GM12872 (cell line): ENCODE measurements at regions not wholly inside any gene's neighbourhood (a gene's known extent, or its start where the extent isn't known, plus 50 kb on each side); places are given as distances from the start of the nearest gene placed in this dataset.

Experiments used
- CTCF ChIP-seq: IDR thresholded peaks from 3 replicates; pipeline ENCODE4 v1.5.1; 2011; ENCODE audit warnings: low read depth, mild to moderate bottlenecking, low read length, moderate library complexity; ENCODE audit not compliant: insufficient read depth

- TF ChIP-seq CTCF = no peak
Observed at GRCh38 chr9:104986096-104986495, 58.1 kb upstream of the ABCA1 start.

- no peak for TF ChIP-seq CTCF
Observed at GRCh38 chr9:104987743-104988142, 59.8 kb upstream of the ABCA1 start.

- no peak for TF ChIP-seq CTCF
Observed at GRCh38 chr9:104988539-104988938, 60.6 kb upstream of the ABCA1 start.

- TF ChIP-seq CTCF = no peak
Observed at GRCh38 chr9:104991144-104991953, 63.4 kb upstream of the ABCA1 start.

- no peak for TF ChIP-seq CTCF
Observed at GRCh38 chr9:104992659-104993058, 64.7 kb upstream of the ABCA1 start.

GRCh38 chr9:104993291-104993963 lies 65.5 kb upstream of the ABCA1 start:
- TF ChIP-seq CTCF = no peak

GRCh38 chr9:104997536-104997935 lies 69.6 kb upstream of the ABCA1 start:
- TF ChIP-seq CTCF = no peak
